ENCODE measurements at regions not wholly inside any gene's neighbourhood (a gene's known extent, or its start where the extent isn't known, plus 50 kb on each side); places are given as distances from the start of the nearest gene placed in this dataset.

GRCh38 chr6:8546496-8546895, 111.2 kb upstream of the SLC35B3 start:
- no peaks in the 10 kb centered on the region for H3K4me1 ChIP-seq (ENCODE audit: control insufficient read depth in 2 of 2, insufficient read depth in 2 of 2, low read length in 2 of 2)
- no peak for DNase-seq (ENCODE audit: low read depth in 6 of 9, low spot score in 9 of 9)
- no peaks in the 10 kb centered on the region for H3K27me3 ChIP-seq (ENCODE audit: control insufficient read depth in 2 of 2, insufficient read depth in 1 of 2, low read length in 1 of 2)
- H3K4me3 ChIP-seq (ENCODE audit: low read length in 2 of 2), result no peak overlapping the region
- WGBS, result 90% methylated on average over 7 of the region's 7 CpGs
- H3K36me3 ChIP-seq (ENCODE audit: control insufficient read depth in 2 of 2, insufficient read depth in 2 of 2, low read length in 1 of 2), result no peaks in the 10 kb centered on the region
- H3K9me3 ChIP-seq (ENCODE audit: control insufficient read depth in 2 of 2, insufficient read depth in 1 of 2, low read length in 1 of 2), result no peaks in the 10 kb centered on the region
- no peak overlapping the region for H3K27ac ChIP-seq (ENCODE audit: low read depth in 1 of 2, low read length in 1 of 2)

GRCh38 chr6:8545336-8545735, 110.0 kb upstream of the SLC35B3 start:
- Histone ChIP-seq H3K9me3 (ENCODE audit: control insufficient read depth in 2 of 2, insufficient read depth in 1 of 2, low read length in 1 of 2) (no peaks in the 10 kb centered on the region), H3K27me3 (ENCODE audit: control insufficient read depth in 2 of 2, insufficient read depth in 1 of 2, low read length in 1 of 2) (no peaks in the 10 kb centered on the region), H3K27ac (ENCODE audit: low read depth in 1 of 2, low read length in 1 of 2) (no peak overlapping the region), H3K4me1 (ENCODE audit: control insufficient read depth in 2 of 2, insufficient read depth in 2 of 2, low read length in 2 of 2) (no peaks in the 10 kb centered on the region), H3K36me3 (ENCODE audit: control insufficient read depth in 2 of 2, insufficient read depth in 2 of 2, low read length in 1 of 2) (no peaks in the 10 kb centered on the region), H3K4me3 (ENCODE audit: low read length in 2 of 2) (no peak overlapping the region)
- WGBS, result 82% methylated on average over 1 of the region's 1 CpG
- DNase-seq (ENCODE audit: low read depth in 6 of 9, low spot score in 9 of 9), result no peak

- H3K36me3 ChIP-seq (ENCODE audit: control insufficient read depth in 2 of 2, insufficient read depth in 2 of 2, low read length in 1 of 2), result no peaks in the 10 kb centered on the region
- 94% methylated on average over 4 of the region's 4 CpGs for WGBS
- H3K4me3 ChIP-seq (ENCODE audit: low read length in 2 of 2), result no peak overlapping the region
- H3K4me1 ChIP-seq (ENCODE audit: control insufficient read depth in 2 of 2, insufficient read depth in 2 of 2, low read length in 2 of 2), result no peaks in the 10 kb centered on the region
- DNase-seq (ENCODE audit: low read depth in 6 of 9, low spot score in 9 of 9), result no peak
- no peaks in the 10 kb centered on the region for H3K9me3 ChIP-seq (ENCODE audit: control insufficient read depth in 2 of 2, insufficient read depth in 1 of 2, low read length in 1 of 2)
- no peak overlapping the region for H3K27ac ChIP-seq (ENCODE audit: low read depth in 1 of 2, low read length in 1 of 2)
- no peaks in the 10 kb centered on the region for H3K27me3 ChIP-seq (ENCODE audit: control insufficient read depth in 2 of 2, insufficient read depth in 1 of 2, low read length in 1 of 2)
These were observed 108.4 kb upstream of the SLC35B3 start for GRCh38 chr6:8543714-8544113.

- Histone ChIP-seq H3K9me3 (ENCODE audit: control insufficient read depth in 2 of 2, insufficient read depth in 1 of 2, low read length in 1 of 2) (peaks cover 0 to 4% of the 10 kb centered on the region in 2 donors), H3K36me3 (ENCODE audit: control insufficient read depth in 2 of 2, insufficient read depth in 2 of 2, low read length in 1 of 2) (no peaks in the 10 kb centered on the region), H3K27ac (ENCODE audit: low read depth in 1 of 2, low read length in 1 of 2) (no peak overlapping the region), H3K4me3 (ENCODE audit: low read length in 2 of 2) (no peak overlapping the region), H3K4me1 (ENCODE audit: control insufficient read depth in 2 of 2, insufficient read depth in 2 of 2, low read length in 2 of 2) (no peaks in the 10 kb centered on the region), H3K27me3 (ENCODE audit: control insufficient read depth in 2 of 2, insufficient read depth in 1 of 2, low read length in 1 of 2) (no peaks in the 10 kb centered on the region)
- DNase-seq (ENCODE audit: low read depth in 6 of 9, low spot score in 9 of 9), result no peak
These were observed 104.1 kb upstream of the SLC35B3 start for GRCh38 chr6:8539453-8539852.

GRCh38 chr6:8536122-8536521, 100.8 kb upstream of the SLC35B3 start:
- WGBS, result 92% methylated on average over 3 of the region's 3 CpGs
- no peak overlapping the region for H3K4me3 ChIP-seq (ENCODE audit: low read length in 2 of 2)
- H3K27me3 ChIP-seq (ENCODE audit: control insufficient read depth in 2 of 2, insufficient read depth in 1 of 2, low read length in 1 of 2), result no peaks in the 10 kb centered on the region
- no peaks in the 10 kb centered on the region for H3K4me1 ChIP-seq (ENCODE audit: control insufficient read depth in 2 of 2, insufficient read depth in 2 of 2, low read length in 2 of 2)
- DNase-seq (ENCODE audit: low read depth in 6 of 9, low spot score in 9 of 9), result no peak
- H3K9me3 ChIP-seq (ENCODE audit: control insufficient read depth in 2 of 2, insufficient read depth in 1 of 2, low read length in 1 of 2), result peaks cover 0 to 4% of the 10 kb centered on the region in 2 donors
- no peak overlapping the region for H3K27ac ChIP-seq (ENCODE audit: low read depth in 1 of 2, low read length in 1 of 2)
- no peaks in the 10 kb centered on the region for H3K36me3 ChIP-seq (ENCODE audit: control insufficient read depth in 2 of 2, insufficient read depth in 2 of 2, low read length in 1 of 2)

- DNase-seq (ENCODE audit: low read depth in 6 of 9, low spot score in 9 of 9), result no peak
These were observed 100.2 kb upstream of the SLC35B3 start for GRCh38 chr6:8535519-8535918.

GRCh38 chr6:8530785-8531435, 95.6 kb upstream of the SLC35B3 start:
- H3K4me3 ChIP-seq (ENCODE audit: low read length in 2 of 2), result no peak overlapping the region

More at GRCh38 chr6:8535519-8535918, 100.2 kb upstream of the SLC35B3 start:
- Histone ChIP-seq H3K36me3 (ENCODE audit: control insufficient read depth in 2 of 2, insufficient read depth in 2 of 2, low read length in 1 of 2) (no peaks in the 10 kb centered on the region), H3K4me3 (ENCODE audit: low read length in 2 of 2) (no peak overlapping the region), H3K27ac (ENCODE audit: low read depth in 1 of 2, low read length in 1 of 2) (no peak overlapping the region), H3K27me3 (ENCODE audit: control insufficient read depth in 2 of 2, insufficient read depth in 1 of 2, low read length in 1 of 2) (no peaks in the 10 kb centered on the region), H3K9me3 (ENCODE audit: control insufficient read depth in 2 of 2, insufficient read depth in 1 of 2, low read length in 1 of 2) (peaks cover 0 to 4% of the 10 kb centered on the region in 2 donors), H3K4me1 (ENCODE audit: control insufficient read depth in 2 of 2, insufficient read depth in 2 of 2, low read length in 2 of 2) (no peaks in the 10 kb centered on the region)
- 92% methylated on average over 3 of the region's 3 CpGs for WGBS

GRCh38 chr6:8529250-8529649, 93.9 kb upstream of the SLC35B3 start:
- WGBS, result 97% methylated on average over 2 of the region's 2 CpGs
- Histone ChIP-seq H3K4me3 (ENCODE audit: low read length in 2 of 2) (no peak overlapping the region), H3K9me3 (ENCODE audit: control insufficient read depth in 2 of 2, insufficient read depth in 1 of 2, low read length in 1 of 2) (no peaks in the 10 kb centered on the region), H3K36me3 (ENCODE audit: control insufficient read depth in 2 of 2, insufficient read depth in 2 of 2, low read length in 1 of 2) (no peaks in the 10 kb centered on the region), H3K27ac (ENCODE audit: low read depth in 1 of 2, low read length in 1 of 2) (no peak overlapping the region), H3K4me1 (ENCODE audit: control insufficient read depth in 2 of 2, insufficient read depth in 2 of 2, low read length in 2 of 2) (no peaks in the 10 kb centered on the region), H3K27me3 (ENCODE audit: control insufficient read depth in 2 of 2, insufficient read depth in 1 of 2, low read length in 1 of 2) (no peaks in the 10 kb centered on the region)
- no peak for DNase-seq (ENCODE audit: low read depth in 6 of 9, low spot score in 9 of 9)

More at GRCh38 chr6:8530785-8531435, 95.6 kb upstream of the SLC35B3 start:
- Histone ChIP-seq H3K27me3 (ENCODE audit: control insufficient read depth in 2 of 2, insufficient read depth in 1 of 2, low read length in 1 of 2) (no peaks in the 10 kb centered on the region), H3K36me3 (ENCODE audit: control insufficient read depth in 2 of 2, insufficient read depth in 2 of 2, low read length in 1 of 2) (no peaks in the 10 kb centered on the region), H3K27ac (ENCODE audit: low read depth in 1 of 2, low read length in 1 of 2) (no peak overlapping the region), H3K9me3 (ENCODE audit: control insufficient read depth in 2 of 2, insufficient read depth in 1 of 2, low read length in 1 of 2) (no peaks in the 10 kb centered on the region), H3K4me1 (ENCODE audit: control insufficient read depth in 2 of 2, insufficient read depth in 2 of 2, low read length in 2 of 2) (no peaks in the 10 kb centered on the region)
- no peak for DNase-seq (ENCODE audit: low read depth in 6 of 9, low spot score in 9 of 9)
- 90% methylated on average over 12 of the region's 12 CpGs for WGBS

GRCh38 chr6:8527818-8528217, 92.5 kb upstream of the SLC35B3 start:
- no peaks in the 10 kb centered on the region for H3K36me3 ChIP-seq (ENCODE audit: control insufficient read depth in 2 of 2, insufficient read depth in 2 of 2, low read length in 1 of 2)
- no peak for DNase-seq (ENCODE audit: low read depth in 6 of 9, low spot score in 9 of 9)
- no peak overlapping the region for H3K27ac ChIP-seq (ENCODE audit: low read depth in 1 of 2, low read length in 1 of 2)
- H3K27me3 ChIP-seq (ENCODE audit: control insufficient read depth in 2 of 2, insufficient read depth in 1 of 2, low read length in 1 of 2), result no peaks in the 10 kb centered on the region
- 95% methylated on average over 1 of the region's 1 CpG for WGBS
- no peaks in the 10 kb centered on the region for H3K4me1 ChIP-seq (ENCODE audit: control insufficient read depth in 2 of 2, insufficient read depth in 2 of 2, low read length in 2 of 2)
- no peaks in the 10 kb centered on the region for H3K9me3 ChIP-seq (ENCODE audit: control insufficient read depth in 2 of 2, insufficient read depth in 1 of 2, low read length in 1 of 2)
- H3K4me3 ChIP-seq (ENCODE audit: low read length in 2 of 2), result no peak overlapping the region

All from thymus (tissue), 11 donors.